ENCODE measurements at regions not wholly inside any gene's neighbourhood (a gene's known extent, or its start where the extent isn't known, plus 50 kb on each side); places are given as distances from the start of the nearest gene placed in this dataset.

GRCh38 chr6:79833964-79834284 lies 113.4 kb downstream of the ELOVL4 start:
- 44 to 53% methylated on average over 3 of the region's 3 CpGs for WGBS, 2 donors
- Histone ChIP-seq H3K27ac (ENCODE audit: low read depth in 2 of 2, low read length in 1 of 2) (no peak overlapping the region), H3K4me3 (ENCODE audit: low read depth in 1 of 2, low read length in 2 of 2) (no peak overlapping the region), H3K36me3 (ENCODE audit: control insufficient read depth in 2 of 2, insufficient read depth in 2 of 2, low read length in 1 of 2) (no peaks in the 10 kb centered on the region), H3K9me3 (ENCODE audit: control insufficient read depth in 2 of 2, insufficient read depth in 1 of 2, low read depth in 1 of 2, low read length in 1 of 2) (no peaks in the 10 kb centered on the region), H3K4me1 (ENCODE audit: control insufficient read depth in 2 of 2, insufficient read depth in 2 of 2, low read length in 1 of 2) (no peaks in the 10 kb centered on the region), H3K27me3 (ENCODE audit: control insufficient read depth in 1 of 2, insufficient read depth in 2 of 2, low read length in 2 of 2) (no peaks in the 10 kb centered on the region)

GRCh38 chr6:79833264-79833963 lies 113.9 kb downstream of the ELOVL4 start:
- 26 to 27% methylated on average over 2 of the region's 2 CpGs for WGBS, 2 donors
- H3K4me1 ChIP-seq (ENCODE audit: control insufficient read depth in 2 of 2, insufficient read depth in 2 of 2, low read length in 1 of 2) = no peaks in the 10 kb centered on the region
- no peaks in the 10 kb centered on the region for H3K27me3 ChIP-seq (ENCODE audit: control insufficient read depth in 1 of 2, insufficient read depth in 2 of 2, low read length in 2 of 2)
- H3K9me3 ChIP-seq (ENCODE audit: control insufficient read depth in 2 of 2, insufficient read depth in 1 of 2, low read depth in 1 of 2, low read length in 1 of 2) = no peaks in the 10 kb centered on the region
- H3K27ac ChIP-seq (ENCODE audit: low read depth in 2 of 2, low read length in 1 of 2) = no peak overlapping the region
- no peaks in the 10 kb centered on the region for H3K36me3 ChIP-seq (ENCODE audit: control insufficient read depth in 2 of 2, insufficient read depth in 2 of 2, low read length in 1 of 2)
- no peak overlapping the region for H3K4me3 ChIP-seq (ENCODE audit: low read depth in 1 of 2, low read length in 2 of 2)

GRCh38 chr6:79832723-79833122 lies 114.6 kb downstream of the ELOVL4 start:
- Histone ChIP-seq H3K4me3 (ENCODE audit: low read depth in 1 of 2, low read length in 2 of 2) (no peak overlapping the region), H3K27ac (ENCODE audit: low read depth in 2 of 2, low read length in 1 of 2) (no peak overlapping the region), H3K27me3 (ENCODE audit: control insufficient read depth in 1 of 2, insufficient read depth in 2 of 2, low read length in 2 of 2) (no peaks in the 10 kb centered on the region), H3K4me1 (ENCODE audit: control insufficient read depth in 2 of 2, insufficient read depth in 2 of 2, low read length in 1 of 2) (no peaks in the 10 kb centered on the region), H3K36me3 (ENCODE audit: control insufficient read depth in 2 of 2, insufficient read depth in 2 of 2, low read length in 1 of 2) (no peaks in the 10 kb centered on the region), H3K9me3 (ENCODE audit: control insufficient read depth in 2 of 2, insufficient read depth in 1 of 2, low read depth in 1 of 2, low read length in 1 of 2) (no peaks in the 10 kb centered on the region)
- WGBS, 2 donors = 68 to 80% methylated on average over 2 of the region's 2 CpGs

DNA sequence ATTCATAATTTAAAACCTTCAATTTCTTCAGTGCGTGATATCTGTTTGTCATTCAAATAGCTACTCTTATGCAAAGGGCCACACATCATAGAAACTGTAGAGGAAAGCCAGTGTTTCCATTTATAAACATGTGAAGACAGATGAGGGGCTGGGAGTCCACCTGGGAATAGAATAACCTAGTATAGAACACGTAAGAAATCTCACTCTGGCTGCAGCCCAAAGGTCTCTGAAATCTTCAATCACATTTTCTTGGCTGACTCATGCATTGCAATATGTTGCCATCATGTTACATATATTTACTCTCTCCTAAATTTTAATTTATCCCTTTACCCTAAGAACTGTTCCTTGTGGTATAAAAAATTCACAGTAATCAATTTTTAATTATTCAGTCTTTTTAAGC lies 123.2 kb downstream of the ELOVL4 start:
- H3K4me1 ChIP-seq (ENCODE audit: control insufficient read depth in 2 of 2, insufficient read depth in 2 of 2, low read length in 1 of 2) = no peaks in the 10 kb centered on the region
- H3K27me3 ChIP-seq (ENCODE audit: control insufficient read depth in 1 of 2, insufficient read depth in 2 of 2, low read length in 2 of 2) = no peaks in the 10 kb centered on the region
- H3K9me3 ChIP-seq (ENCODE audit: control insufficient read depth in 2 of 2, insufficient read depth in 1 of 2, low read depth in 1 of 2, low read length in 1 of 2) = no peaks in the 10 kb centered on the region
- H3K4me3 ChIP-seq (ENCODE audit: low read depth in 1 of 2, low read length in 2 of 2) = no peak overlapping the region
- 47 to 58% methylated on average over 2 of the region's 2 CpGs for WGBS, 2 donors
- no peaks in the 10 kb centered on the region for H3K36me3 ChIP-seq (ENCODE audit: control insufficient read depth in 2 of 2, insufficient read depth in 2 of 2, low read length in 1 of 2)
- no peak overlapping the region for H3K27ac ChIP-seq (ENCODE audit: low read depth in 2 of 2, low read length in 1 of 2)

DNA sequence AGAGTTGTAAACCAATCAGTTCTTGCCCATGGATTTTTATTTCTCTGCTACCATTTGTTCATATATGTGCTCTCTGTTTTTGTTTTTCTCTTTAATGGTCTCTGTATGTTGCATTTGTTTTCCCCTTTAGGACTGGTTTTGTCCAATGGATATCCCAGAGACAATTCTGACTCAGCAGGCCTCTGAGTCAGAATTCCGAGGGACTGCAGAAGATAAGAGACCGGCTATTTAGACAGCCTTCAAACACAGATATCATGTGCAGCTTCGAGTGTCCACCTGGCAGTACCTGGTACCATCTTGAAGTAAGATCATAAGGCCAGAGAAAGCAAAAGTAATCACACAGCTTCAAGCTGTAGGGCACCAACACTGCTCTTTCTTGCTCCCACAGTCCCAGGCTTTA lies 125.5 kb downstream of the ELOVL4 start:
- no peaks in the 10 kb centered on the region for H3K4me1 ChIP-seq (ENCODE audit: control insufficient read depth in 2 of 2, insufficient read depth in 2 of 2, low read length in 1 of 2)
- no peak overlapping the region for H3K4me3 ChIP-seq (ENCODE audit: low read depth in 1 of 2, low read length in 2 of 2)
- H3K9me3 ChIP-seq (ENCODE audit: control insufficient read depth in 2 of 2, insufficient read depth in 1 of 2, low read depth in 1 of 2, low read length in 1 of 2) = no peaks in the 10 kb centered on the region
- no peak overlapping the region for H3K27ac ChIP-seq (ENCODE audit: low read depth in 2 of 2, low read length in 1 of 2)
- 70 to 75% methylated on average over 3 of the region's 3 CpGs for WGBS, 2 donors
- H3K36me3 ChIP-seq (ENCODE audit: control insufficient read depth in 2 of 2, insufficient read depth in 2 of 2, low read length in 1 of 2) = no peaks in the 10 kb centered on the region
- H3K27me3 ChIP-seq (ENCODE audit: control insufficient read depth in 1 of 2, insufficient read depth in 2 of 2, low read length in 2 of 2) = no peaks in the 10 kb centered on the region

DNA sequence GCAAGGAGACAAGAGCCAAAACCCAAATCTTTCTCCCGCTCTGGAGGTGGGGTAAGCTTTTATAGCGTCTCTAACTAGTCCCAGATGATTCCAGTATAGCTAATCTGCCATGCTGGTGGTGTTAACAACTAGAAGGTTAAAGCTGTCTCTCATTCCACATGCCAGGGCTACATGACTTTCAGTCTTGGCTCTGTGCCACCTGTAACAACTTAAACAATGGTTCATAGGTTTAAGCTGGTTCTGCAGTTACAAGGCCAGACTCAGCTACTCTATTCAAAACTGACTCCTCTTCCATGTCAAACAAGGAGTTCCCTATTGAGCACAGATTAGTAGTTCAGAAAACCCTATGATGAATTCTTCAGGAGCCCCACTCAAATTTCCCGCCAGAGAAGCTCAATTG lies 128.9 kb downstream of the ELOVL4 start:
- Histone ChIP-seq H3K4me1 (ENCODE audit: control insufficient read depth in 2 of 2, insufficient read depth in 2 of 2, low read length in 1 of 2) (no peaks in the 10 kb centered on the region), H3K9me3 (ENCODE audit: control insufficient read depth in 2 of 2, insufficient read depth in 1 of 2, low read depth in 1 of 2, low read length in 1 of 2) (no peaks in the 10 kb centered on the region), H3K4me3 (ENCODE audit: low read depth in 1 of 2, low read length in 2 of 2) (no peak overlapping the region), H3K27me3 (ENCODE audit: control insufficient read depth in 1 of 2, insufficient read depth in 2 of 2, low read length in 2 of 2) (no peaks in the 10 kb centered on the region), H3K36me3 (ENCODE audit: control insufficient read depth in 2 of 2, insufficient read depth in 2 of 2, low read length in 1 of 2) (no peaks in the 10 kb centered on the region), H3K27ac (ENCODE audit: low read depth in 2 of 2, low read length in 1 of 2) (no peak overlapping the region)
- 93 to 96% methylated on average over 3 of the region's 3 CpGs for WGBS, 2 donors

DNA sequence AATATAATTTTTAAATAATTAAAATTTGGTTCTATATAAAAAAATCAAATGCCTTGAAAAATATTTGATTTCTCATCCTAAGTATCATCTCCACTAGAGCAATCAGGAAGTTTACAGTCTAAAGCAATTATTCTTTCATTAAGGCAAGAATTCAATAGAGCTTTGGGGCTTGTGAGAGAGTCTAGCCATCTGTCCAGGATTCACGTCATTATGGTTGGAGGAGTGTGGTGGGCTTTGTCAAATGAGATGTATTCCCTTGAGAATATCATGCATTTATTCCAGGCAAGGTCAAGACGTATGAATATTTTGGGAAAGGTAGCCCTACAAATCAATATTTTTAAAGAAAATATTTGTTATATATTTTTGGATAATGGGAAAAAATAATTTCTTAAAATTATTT lies 132.4 kb downstream of the ELOVL4 start:
- H3K4me3 ChIP-seq (ENCODE audit: low read depth in 1 of 2, low read length in 2 of 2) = no peak overlapping the region
- H3K4me1 ChIP-seq (ENCODE audit: control insufficient read depth in 2 of 2, insufficient read depth in 2 of 2, low read length in 1 of 2) = no peaks in the 10 kb centered on the region
- H3K9me3 ChIP-seq (ENCODE audit: control insufficient read depth in 2 of 2, insufficient read depth in 1 of 2, low read depth in 1 of 2, low read length in 1 of 2) = no peaks in the 10 kb centered on the region
- H3K36me3 ChIP-seq (ENCODE audit: control insufficient read depth in 2 of 2, insufficient read depth in 2 of 2, low read length in 1 of 2) = no peaks in the 10 kb centered on the region
- no peaks in the 10 kb centered on the region for H3K27me3 ChIP-seq (ENCODE audit: control insufficient read depth in 1 of 2, insufficient read depth in 2 of 2, low read length in 2 of 2)
- H3K27ac ChIP-seq (ENCODE audit: low read depth in 2 of 2, low read length in 1 of 2) = no peak overlapping the region
- 72 to 75% methylated on average over 2 of the region's 2 CpGs for WGBS, 2 donors

DNA sequence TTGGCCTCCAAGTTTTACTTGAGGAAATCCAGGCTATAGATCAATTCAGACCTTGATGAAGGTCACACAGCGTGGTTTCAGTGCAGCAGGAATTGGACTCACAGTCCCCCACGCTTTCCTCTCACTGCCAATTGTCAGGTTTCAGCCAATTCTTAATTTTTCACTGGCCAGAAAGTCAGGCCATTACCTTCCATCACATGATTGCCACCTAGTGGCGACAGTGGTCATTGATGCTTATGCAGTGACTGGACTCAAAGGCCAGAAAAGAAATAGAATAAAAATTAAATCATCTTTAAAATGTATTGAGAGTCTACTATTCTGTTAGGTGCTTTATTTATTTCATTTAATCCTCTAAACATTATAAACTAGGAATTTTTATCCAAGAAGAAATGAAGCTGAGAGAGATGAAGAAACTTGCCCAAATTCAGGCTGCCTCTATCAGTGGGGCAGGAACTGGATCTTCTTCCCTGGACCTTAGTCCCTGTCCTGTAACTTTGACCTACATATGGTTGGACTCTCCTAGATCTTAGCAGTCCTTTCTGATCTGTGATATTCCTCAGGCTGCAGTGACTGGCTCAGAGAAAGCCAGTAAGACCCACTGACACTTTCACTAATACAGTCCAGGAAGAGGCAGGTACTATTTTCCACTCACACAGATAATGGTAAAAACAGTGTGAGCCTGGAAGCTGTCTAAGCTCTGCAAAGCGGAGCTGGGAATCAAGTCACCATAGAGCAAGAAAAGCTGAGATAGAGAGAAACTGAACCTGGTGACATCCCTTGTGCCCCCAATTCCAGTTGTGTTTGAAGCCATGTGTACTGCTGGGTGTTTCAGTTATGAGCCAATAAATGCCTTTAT lies 133.3 kb downstream of the ELOVL4 start:
- no peak overlapping the region for H3K4me3 ChIP-seq (ENCODE audit: low read depth in 1 of 2, low read length in 2 of 2)
- no peaks in the 10 kb centered on the region for H3K9me3 ChIP-seq (ENCODE audit: control insufficient read depth in 2 of 2, insufficient read depth in 1 of 2, low read depth in 1 of 2, low read length in 1 of 2)
- no peaks in the 10 kb centered on the region for H3K36me3 ChIP-seq (ENCODE audit: control insufficient read depth in 2 of 2, insufficient read depth in 2 of 2, low read length in 1 of 2)
- H3K4me1 ChIP-seq (ENCODE audit: control insufficient read depth in 2 of 2, insufficient read depth in 2 of 2, low read length in 1 of 2) = no peaks in the 10 kb centered on the region
- H3K27ac ChIP-seq (ENCODE audit: low read depth in 2 of 2, low read length in 1 of 2) = no peak overlapping the region
- no peaks in the 10 kb centered on the region for H3K27me3 ChIP-seq (ENCODE audit: control insufficient read depth in 1 of 2, insufficient read depth in 2 of 2, low read length in 2 of 2)
- 18% methylated on average over 4 of the region's 4 CpGs for WGBS, 2 donors

- no peak overlapping the region for H3K4me3 ChIP-seq (ENCODE audit: low read depth in 1 of 2, low read length in 2 of 2)
- no peaks in the 10 kb centered on the region for H3K36me3 ChIP-seq (ENCODE audit: control insufficient read depth in 2 of 2, insufficient read depth in 2 of 2, low read length in 1 of 2)
- no peaks in the 10 kb centered on the region for H3K9me3 ChIP-seq (ENCODE audit: control insufficient read depth in 2 of 2, insufficient read depth in 1 of 2, low read depth in 1 of 2, low read length in 1 of 2)
- H3K27ac ChIP-seq (ENCODE audit: low read depth in 2 of 2, low read length in 1 of 2) = no peak overlapping the region
- no peaks in the 10 kb centered on the region for H3K27me3 ChIP-seq (ENCODE audit: control insufficient read depth in 1 of 2, insufficient read depth in 2 of 2, low read length in 2 of 2)
- WGBS, 2 donors = 84 to 86% methylated on average over 2 of the region's 2 CpGs
- no peaks in the 10 kb centered on the region for H3K4me1 ChIP-seq (ENCODE audit: control insufficient read depth in 2 of 2, insufficient read depth in 2 of 2, low read length in 1 of 2)
Observed at GRCh38 chr6:79813143-79813850, 134.1 kb downstream of the ELOVL4 start.

Data from esophagus (tissue), 2 donors.